Type B pancreatic cell (in vitro differentiated cells): ENCODE measurements at regions not wholly inside any gene's neighbourhood (a gene's known extent, or its start where the extent isn't known, plus 50 kb on each side); places are given as distances from the start of the nearest gene placed in this dataset.

ENCODE experiments used
- DNase-seq: peaks from one replicate; pipeline ENCODE4 v3.0.0; 2021; ENCODE audit warnings: mixed read lengths; ENCODE audit not compliant: unreplicated experiment; ENCODE audit errors: extremely low spot score
- H3K27ac Mint-ChIP-seq: 2 replicates; pipeline ENCODE4 v1.8.0; 2021; ENCODE audit warnings: mild to moderate bottlenecking, mixed read lengths
- H3K27me3 Mint-ChIP-seq: 2 replicates; pipeline ENCODE4 v1.8.0; 2021; ENCODE audit warnings: mixed read lengths
- H3K36me3 Mint-ChIP-seq: 2 replicates; pipeline ENCODE4 v1.8.0; 2021; ENCODE audit warnings: mixed read lengths
- H3K4me1 Mint-ChIP-seq: one replicate; pipeline ENCODE4 v1.8.0; 2021; ENCODE audit warnings: mixed read lengths; ENCODE audit not compliant: unreplicated experiment
- H3K4me3 Mint-ChIP-seq: 2 replicates; pipeline ENCODE4 v1.8.0; 2021; ENCODE audit warnings: mild to moderate bottlenecking, mixed read lengths
- H3K9me3 Mint-ChIP-seq: 2 replicates; pipeline ENCODE4 v1.8.0; 2021; ENCODE audit warnings: mixed read lengths
- TF ChIP-seq, protein P1 (sequence below): fragments of 200-600 bp; sonication (generic); conservative IDR thresholded peaks from 2 replicates; pipeline ENCODE4 v1.5.0; 2021; ENCODE audit warnings: antibody characterized with exemption, mild to moderate bottlenecking

DNA sequence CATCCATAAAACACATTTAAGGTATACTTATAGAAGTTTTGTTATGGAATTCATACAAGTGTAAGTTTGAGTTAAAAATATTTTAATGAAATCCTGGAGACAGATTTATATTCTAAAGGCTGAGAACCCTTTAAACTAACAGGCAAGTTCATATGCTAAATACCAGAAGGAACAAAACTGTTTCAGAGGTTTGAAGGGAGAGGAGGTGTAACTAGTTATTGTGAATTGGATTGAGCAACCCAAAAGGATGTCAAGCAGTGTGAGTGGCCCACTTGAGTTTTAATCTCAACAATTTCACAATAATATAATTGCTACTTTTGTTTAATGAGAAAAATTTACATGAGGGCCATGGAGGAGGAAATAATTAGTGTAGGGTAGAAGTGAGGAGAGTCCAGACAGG is 348.5 kb upstream of the ACTBL2 start:
- Mint-ChIP-seq H3K9me3 (peaks cover 2% of the 10 kb centered on the region), H3K27ac (no peak overlapping the region), H3K4me3 (no peak overlapping the region), H3K4me1 (peaks cover 16% of the 10 kb centered on the region), H3K36me3 (no peaks in the 10 kb centered on the region), H3K27me3 (no peaks in the 10 kb centered on the region)
- no peak for DNase-seq
- TF ChIP-seq, protein P1, sequence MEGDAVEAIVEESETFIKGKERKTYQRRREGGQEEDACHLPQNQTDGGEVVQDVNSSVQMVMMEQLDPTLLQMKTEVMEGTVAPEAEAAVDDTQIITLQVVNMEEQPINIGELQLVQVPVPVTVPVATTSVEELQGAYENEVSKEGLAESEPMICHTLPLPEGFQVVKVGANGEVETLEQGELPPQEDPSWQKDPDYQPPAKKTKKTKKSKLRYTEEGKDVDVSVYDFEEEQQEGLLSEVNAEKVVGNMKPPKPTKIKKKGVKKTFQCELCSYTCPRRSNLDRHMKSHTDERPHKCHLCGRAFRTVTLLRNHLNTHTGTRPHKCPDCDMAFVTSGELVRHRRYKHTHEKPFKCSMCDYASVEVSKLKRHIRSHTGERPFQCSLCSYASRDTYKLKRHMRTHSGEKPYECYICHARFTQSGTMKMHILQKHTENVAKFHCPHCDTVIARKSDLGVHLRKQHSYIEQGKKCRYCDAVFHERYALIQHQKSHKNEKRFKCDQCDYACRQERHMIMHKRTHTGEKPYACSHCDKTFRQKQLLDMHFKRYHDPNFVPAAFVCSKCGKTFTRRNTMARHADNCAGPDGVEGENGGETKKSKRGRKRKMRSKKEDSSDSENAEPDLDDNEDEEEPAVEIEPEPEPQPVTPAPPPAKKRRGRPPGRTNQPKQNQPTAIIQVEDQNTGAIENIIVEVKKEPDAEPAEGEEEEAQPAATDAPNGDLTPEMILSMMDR: no peak

DNA sequence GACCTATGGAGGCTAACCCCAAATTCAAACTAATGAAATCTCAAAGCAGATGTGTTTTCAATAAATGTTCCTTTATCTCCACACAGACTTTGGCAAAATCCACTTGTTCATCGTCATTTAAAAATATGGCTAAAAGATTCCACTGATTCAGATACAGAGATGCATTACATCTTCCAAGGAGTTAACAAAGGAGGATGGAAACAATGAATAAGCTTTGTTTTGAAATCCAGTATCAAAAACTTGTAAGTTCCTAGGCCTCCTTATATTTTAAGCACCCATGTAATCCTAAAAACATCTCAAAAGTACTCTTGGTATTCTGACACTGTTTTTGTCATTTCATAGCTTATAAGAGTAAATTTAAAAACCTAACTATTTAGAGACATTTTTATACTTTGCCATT is 345.6 kb upstream of the ACTBL2 start:
- no peak for DNase-seq
- no peaks in the 10 kb centered on the region for H3K36me3 Mint-ChIP-seq
- no peak overlapping the region for H3K27ac Mint-ChIP-seq

DNA sequence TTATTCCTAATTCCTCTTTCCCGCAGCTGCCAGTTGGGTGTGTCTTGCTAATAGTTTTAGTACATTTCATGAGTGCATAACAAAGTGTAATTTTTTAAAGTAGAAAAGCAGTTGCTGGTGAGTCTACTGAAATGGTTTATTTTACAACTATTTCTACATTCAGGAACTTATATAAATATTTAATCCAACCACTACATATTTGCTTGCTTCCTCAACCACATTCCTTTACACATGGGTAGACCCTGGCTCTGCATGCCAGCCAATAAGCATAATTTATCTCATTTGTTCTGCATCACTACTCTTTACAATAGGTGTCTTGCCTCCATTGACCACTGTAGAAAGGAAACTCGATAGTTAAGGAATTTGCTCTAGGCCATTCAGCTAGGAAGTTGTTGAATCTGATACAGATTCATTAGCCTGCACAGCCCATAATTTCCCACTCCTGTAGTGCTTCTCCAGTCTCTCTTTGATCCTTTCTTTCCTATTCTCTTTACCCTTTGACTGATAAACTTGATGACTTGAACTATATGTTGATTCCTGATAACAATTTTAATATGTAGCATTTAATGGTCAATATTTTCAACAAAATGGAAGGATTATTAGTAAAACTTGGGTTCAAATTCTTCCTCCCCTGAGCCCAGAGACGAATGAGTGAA is 342.5 kb upstream of the ACTBL2 start:
- no peak for DNase-seq
- Mint-ChIP-seq H3K9me3 (peaks cover 7% of the 10 kb centered on the region), H3K36me3 (no peaks in the 10 kb centered on the region), H3K4me1 (no peaks in the 10 kb centered on the region), H3K27ac (peak overlapping the region; percentile 29), H3K27me3 (no peaks in the 10 kb centered on the region), H3K4me3 (no peak overlapping the region)
- TF ChIP-seq, protein P1: no peak

More for the DNA sequence above, 345.6 kb upstream of the ACTBL2 start:
- H3K4me1 Mint-ChIP-seq: peaks cover 5% of the 10 kb centered on the region
- TF ChIP-seq, protein P1: no peak
- H3K27me3 Mint-ChIP-seq: no peaks in the 10 kb centered on the region
- H3K4me3 Mint-ChIP-seq: no peak overlapping the region
- peaks cover 4% of the 10 kb centered on the region for H3K9me3 Mint-ChIP-seq

DNA sequence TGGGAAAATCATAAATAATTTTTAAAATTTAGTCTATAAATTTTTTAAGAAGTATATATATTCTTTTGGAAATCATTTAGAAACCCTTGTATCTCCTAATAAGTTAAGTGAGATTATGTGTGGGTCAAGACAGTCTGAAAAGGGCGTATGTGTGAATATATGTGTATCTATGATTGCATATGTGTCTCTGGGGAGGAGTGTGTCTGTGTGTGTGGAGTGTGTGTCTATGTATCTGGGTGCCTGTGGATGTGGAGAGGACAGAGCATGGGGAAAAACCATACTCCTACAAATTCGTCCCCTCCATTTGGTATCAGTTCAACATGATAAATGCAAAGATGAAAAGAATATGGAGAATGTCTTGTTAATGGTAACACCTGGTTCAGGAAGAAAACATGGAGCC is 342.0 kb upstream of the ACTBL2 start:
- H3K36me3 Mint-ChIP-seq: no peaks in the 10 kb centered on the region
- TF ChIP-seq, protein P1: no peak
- H3K9me3 Mint-ChIP-seq: peaks cover 7% of the 10 kb centered on the region
- H3K4me1 Mint-ChIP-seq: no peaks in the 10 kb centered on the region
- DNase-seq: no peak
- H3K27me3 Mint-ChIP-seq: no peaks in the 10 kb centered on the region
- peak overlapping the region; percentile 29 for H3K27ac Mint-ChIP-seq
- no peak overlapping the region for H3K4me3 Mint-ChIP-seq

DNA sequence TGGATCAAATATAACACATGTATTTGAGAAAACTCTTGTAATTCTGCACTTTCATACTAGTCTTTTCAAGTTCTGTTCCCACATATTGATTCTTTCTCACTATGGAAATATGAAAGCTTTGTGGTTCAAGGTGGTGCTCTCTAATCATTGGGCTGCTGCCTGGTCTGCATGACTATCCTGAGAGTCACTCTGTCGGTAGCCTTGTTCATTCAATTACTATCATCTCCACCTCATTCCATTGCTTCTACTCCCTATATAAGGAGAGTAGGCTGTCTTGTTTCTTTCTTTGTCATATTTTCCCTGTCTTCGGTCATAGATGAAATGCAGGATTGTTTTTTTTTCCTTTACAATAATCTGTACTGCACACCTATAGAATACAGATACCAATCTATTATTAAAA is 341.4 kb upstream of the ACTBL2 start:
- Mint-ChIP-seq H3K4me3 (no peak overlapping the region), H3K4me1 (no peaks in the 10 kb centered on the region)

More for the DNA sequence above, 341.4 kb upstream of the ACTBL2 start:
- H3K36me3 Mint-ChIP-seq: no peaks in the 10 kb centered on the region
- no peaks in the 10 kb centered on the region for H3K27me3 Mint-ChIP-seq
- peaks cover 7% of the 10 kb centered on the region for H3K9me3 Mint-ChIP-seq
- TF ChIP-seq, protein P1: no peak
- H3K27ac Mint-ChIP-seq: no peak overlapping the region
- no peak for DNase-seq
